ENCODE measurements at regions not wholly inside any gene's neighbourhood (a gene's known extent, or its start where the extent isn't known, plus 50 kb on each side); places are given as distances from the start of the nearest gene placed in this dataset.
"Not testable (repeated sequence)": the region's sequence is repeated elsewhere in the genome, so short reads cannot be mapped to it uniquely, and the experiment has no call there.

- no peak for DNase-seq
Measured at GRCh38 chr10:38209332-38209731, 115.2 kb downstream of the ZNF37A start.

- DNase-seq: not testable (repeated sequence)
Measured at GRCh38 chr10:38209748-38210147, 115.6 kb downstream of the ZNF37A start.

GRCh38 chr10:38212460-38212859 lies 118.3 kb downstream of the ZNF37A start:
- DNase-seq: no peak

- DNase-seq: no peak
Measured at GRCh38 chr10:38226385-38226784, 132.2 kb downstream of the ZNF37A start.

GRCh38 chr10:38228394-38228793 lies 134.3 kb downstream of the ZNF37A start:
- DNase-seq: no peak

GRCh38 chr10:38238479-38238878 lies 144.3 kb downstream of the ZNF37A start:
- not testable (repeated sequence) for DNase-seq

- not testable (repeated sequence) for DNase-seq
Measured at GRCh38 chr10:38242061-38242649, 148.0 kb downstream of the ZNF37A start.

GRCh38 chr10:38248113-38248512 lies 154.0 kb downstream of the ZNF37A start:
- DNase-seq: not testable (repeated sequence)

GRCh38 chr10:38252551-38252950 lies 158.4 kb downstream of the ZNF37A start:
- not testable (repeated sequence) for DNase-seq

GRCh38 chr10:38267555-38267954 lies 173.4 kb downstream of the ZNF37A start:
- DNase-seq: not testable (repeated sequence)

- DNase-seq: not testable (repeated sequence)
Measured at GRCh38 chr10:38271031-38271430, 176.9 kb downstream of the ZNF37A start.

GRCh38 chr10:38274879-38275278 lies 180.7 kb downstream of the ZNF37A start:
- not testable (repeated sequence) for DNase-seq

- DNase-seq: not testable (repeated sequence)
Measured at GRCh38 chr10:38292560-38292959, 198.4 kb downstream of the ZNF37A start.

GRCh38 chr10:38310111-38310510 lies 216.0 kb downstream of the ZNF37A start:
- not testable (repeated sequence) for DNase-seq

- not testable (repeated sequence) for DNase-seq
Measured at GRCh38 chr10:38315090-38315805, 221.1 kb downstream of the ZNF37A start.

- not testable (repeated sequence) for DNase-seq
Measured at GRCh38 chr10:38321393-38321792, 227.3 kb downstream of the ZNF37A start.

GRCh38 chr10:38330306-38330705 lies 236.2 kb downstream of the ZNF37A start:
- not testable (repeated sequence) for DNase-seq

- not testable (repeated sequence) for DNase-seq
Measured at GRCh38 chr10:38331106-38331505, 237.0 kb downstream of the ZNF37A start.

- not testable (repeated sequence) for DNase-seq
Measured at GRCh38 chr10:38333699-38334098, 239.6 kb downstream of the ZNF37A start.

GRCh38 chr10:38350645-38351044 lies 256.5 kb downstream of the ZNF37A start:
- not testable (repeated sequence) for DNase-seq

GRCh38 chr10:38354410-38354809 lies 260.3 kb downstream of the ZNF37A start:
- peak; percentile 1 for DNase-seq

- peak; percentile 76 for DNase-seq
Measured at GRCh38 chr10:38355911-38356526, 261.9 kb downstream of the ZNF37A start.

GRCh38 chr10:38356527-38356926 lies 262.4 kb downstream of the ZNF37A start:
- DNase-seq: peak; percentile 17
